Right hindlimb (tissue), 1 donor: ENCODE measurements at regions not wholly inside any gene's neighbourhood (a gene's known extent, or its start where the extent isn't known, plus 50 kb on each side); places are given as distances from the start of the nearest gene placed in this dataset.
"Not testable (repeated sequence)": the region's sequence is repeated elsewhere in the genome, so short reads cannot be mapped to it uniquely, and the experiment has no call there.

Experiments
- DNase-seq: peaks from one replicate; pipeline ENCODE4 v3.0.0-alpha.2; 2018

DNA sequence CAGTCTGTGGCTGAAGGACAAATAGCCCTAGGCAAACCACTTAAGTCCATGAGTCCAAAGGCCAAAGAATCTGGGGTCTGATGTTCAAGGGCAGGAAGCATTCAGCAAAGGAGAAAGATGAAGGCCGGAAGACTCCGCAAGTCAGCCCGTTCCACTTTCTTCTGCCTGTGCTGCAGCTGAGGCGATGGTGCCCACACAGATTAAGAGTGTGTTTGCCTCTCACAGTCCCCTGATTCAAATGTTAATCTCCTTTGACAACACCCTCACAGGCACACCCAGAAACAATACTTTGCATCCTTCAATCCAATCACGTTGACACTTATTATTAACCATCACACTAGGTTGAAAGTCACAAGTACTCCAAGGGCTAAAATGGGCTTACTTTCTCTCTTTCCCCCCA is 605.4 kb upstream of the GNPDA2 start:
- DNase-seq = no peak

DNA sequence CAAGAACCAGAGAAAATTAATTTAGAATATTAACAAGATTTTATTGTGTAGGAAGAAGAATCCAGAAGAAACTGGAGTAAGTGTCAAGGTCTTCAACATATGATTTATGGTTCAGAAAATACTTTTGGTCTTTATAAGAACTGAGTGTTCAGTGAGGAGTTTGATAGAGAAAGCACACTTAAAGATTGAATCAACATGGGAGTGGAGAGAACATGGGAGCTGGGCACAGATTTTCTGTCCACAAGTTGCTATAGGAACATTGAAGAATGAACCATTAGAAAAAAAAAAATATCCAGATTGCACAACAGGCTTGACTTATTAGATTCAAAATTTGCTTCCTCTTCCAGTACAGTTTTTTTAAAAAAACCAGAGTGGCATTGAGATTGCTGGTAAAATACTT is 601.2 kb upstream of the GNPDA2 start:
- no peak for DNase-seq

DNA sequence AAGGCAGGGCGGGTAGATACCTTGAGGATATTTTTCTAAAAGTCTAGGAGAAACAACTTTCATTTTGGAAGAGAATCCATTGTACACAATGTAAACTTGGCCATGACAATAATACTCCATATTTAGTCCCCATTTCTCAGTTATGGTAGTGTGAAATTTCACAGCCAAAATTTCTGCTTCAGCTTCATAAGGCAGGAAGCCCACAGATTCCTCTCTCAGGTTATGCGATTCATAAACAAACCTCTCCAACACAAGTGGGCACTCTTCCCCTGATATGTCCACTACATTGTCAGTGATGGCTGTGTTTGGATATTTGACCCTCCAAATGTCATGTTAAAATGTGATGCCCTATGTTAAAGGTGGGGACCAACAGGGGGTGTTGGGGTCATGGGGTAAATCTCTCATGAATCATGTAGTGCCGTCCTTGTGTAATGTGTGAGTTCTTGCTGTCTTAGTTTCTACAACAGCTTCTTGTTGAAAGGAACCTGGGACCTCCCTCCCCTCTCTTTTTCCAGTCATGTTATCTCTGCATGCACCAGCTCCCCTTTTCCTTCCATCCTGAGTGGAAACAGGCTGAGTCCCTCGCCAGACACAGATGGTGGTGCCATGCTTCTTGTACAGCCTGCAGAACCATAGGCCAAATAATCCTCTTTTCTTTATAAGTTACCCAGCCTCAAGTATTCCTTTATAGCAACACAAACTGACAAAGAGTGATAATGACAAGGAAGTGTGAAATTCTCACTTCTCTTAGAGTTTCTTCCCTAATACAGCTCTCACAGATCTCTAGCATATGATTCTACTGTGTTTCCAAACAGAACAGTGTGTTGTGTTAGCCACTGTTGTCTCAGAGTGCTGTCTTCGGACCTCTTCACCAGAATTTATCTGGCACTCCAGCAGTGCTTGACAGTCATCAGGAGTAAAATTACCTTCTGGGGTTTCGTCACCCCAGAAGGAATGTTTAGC is 598.4 kb upstream of the GNPDA2 start:
- DNase-seq = no peak

DNA sequence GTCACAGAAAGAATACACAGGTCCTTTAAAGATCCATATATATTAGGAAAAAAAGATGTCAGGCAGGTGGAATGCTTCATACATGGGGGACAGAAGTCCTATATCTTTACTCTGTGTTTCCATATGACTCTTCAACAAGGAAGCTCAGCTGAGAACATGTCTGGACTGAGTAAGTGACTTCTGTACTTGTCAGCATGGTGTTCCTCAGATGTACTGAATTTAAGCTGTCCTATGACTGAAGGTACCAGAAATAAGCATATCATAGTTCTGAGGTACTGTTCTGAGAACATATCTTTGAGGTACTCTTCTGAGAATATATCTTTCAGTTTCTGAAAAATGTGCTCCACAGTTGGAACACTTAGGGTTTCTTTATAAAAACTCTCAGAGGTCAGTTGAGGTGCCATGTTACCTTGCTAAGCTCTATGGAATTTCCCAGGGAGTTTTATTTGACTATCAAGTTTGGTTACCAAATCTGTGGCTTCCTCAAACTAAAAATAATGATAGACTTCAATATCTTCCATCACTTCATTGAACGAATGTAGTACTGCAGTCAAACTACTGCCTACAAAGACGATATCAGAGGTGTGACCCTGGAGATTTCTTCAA is 597.2 kb upstream of the GNPDA2 start:
- DNase-seq = no peak

DNA sequence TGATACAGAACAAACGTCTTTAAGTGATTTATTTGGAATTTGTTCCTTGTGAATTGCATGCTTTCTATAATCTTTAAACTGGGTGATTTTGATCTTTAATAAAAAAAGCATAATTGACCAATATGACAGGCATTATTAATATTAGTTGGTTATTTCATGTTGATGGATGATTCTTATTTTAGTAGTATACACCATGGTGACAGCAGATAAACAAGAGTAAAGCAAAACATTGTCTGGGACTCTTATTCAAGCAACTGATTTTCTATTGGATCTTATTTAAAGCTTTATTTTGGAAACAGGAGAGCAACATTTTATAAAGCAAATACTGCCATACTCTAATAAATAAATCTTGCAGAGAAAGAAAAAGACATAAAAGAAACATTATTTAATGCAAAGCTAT is 591.4 kb upstream of the GNPDA2 start:
- DNase-seq = no peak

DNA sequence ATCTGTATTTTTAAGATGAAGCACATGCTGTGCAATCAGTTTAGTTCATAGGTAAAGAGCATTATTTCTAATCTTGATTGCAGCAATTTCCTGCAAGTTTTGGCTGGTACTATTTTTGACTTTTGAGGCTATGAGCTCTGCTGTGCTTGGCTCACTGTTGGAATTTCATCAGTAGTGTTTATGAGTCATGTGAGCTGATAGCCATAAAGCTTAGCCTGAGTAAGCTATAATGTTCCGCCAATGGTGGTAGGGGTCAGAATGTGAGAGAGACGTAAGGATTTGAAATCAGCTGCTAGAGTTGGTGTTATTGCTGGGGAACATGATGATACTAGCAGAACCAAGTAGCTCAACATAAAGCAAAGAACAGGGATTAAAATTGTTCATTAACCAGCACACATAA is 590.9 kb upstream of the GNPDA2 start:
- no peak for DNase-seq

DNA sequence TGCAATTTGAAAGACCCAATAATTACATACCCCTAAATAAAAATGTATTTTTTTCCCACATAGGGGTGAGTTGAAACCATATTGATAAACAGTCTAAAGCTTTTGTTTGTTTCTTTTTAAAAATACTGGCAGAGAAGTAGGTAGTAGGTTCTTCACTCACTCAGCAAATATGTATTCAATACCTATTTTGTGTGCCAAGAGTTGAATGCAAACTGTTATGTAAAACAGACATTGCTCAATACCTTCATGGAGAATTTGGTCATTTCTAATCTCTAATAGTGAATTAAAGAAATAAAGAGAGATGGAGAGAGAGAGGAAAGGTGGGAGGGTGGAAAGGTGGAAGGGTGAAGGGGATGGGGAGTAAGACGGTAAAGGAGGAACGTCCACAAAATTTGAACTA is 589.9 kb upstream of the GNPDA2 start:
- no peak for DNase-seq

DNA sequence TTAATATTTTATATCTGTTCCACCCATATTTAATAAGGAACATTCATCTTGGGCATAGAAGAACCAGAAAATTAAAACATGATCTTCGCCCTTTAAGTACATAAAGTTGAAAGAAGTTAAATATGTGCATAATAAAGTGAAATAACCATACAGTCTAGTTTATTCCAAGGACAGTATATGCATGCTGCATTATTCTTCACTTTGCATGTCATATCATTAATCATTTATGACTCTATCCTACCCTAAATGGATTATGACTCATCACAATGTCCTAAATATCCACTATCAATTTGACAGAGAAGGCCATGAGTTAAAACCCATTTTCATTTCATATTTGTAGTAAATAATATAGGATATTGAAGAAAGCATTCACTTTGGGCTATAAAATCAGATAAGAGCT is 576.5 kb upstream of the GNPDA2 start:
- no peak for DNase-seq

DNA sequence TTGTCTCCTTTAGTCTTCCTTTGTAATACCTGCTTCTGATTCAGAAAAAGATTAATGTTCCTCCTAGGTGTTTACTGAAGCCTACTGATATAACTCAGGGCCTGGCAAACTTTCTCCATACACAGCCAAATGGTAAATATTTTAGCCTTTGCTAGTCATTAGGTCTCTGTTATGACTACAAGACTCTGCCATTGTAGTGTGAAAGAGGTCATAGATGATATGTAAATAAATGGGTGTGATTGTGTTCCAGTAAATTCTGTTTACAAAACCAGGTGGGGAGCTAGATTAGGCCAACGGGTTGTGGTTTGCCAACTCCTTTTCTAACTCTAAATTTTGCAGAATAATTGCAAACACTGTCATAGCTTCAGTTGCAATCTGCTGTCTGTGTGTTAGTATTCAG is 568.1 kb upstream of the GNPDA2 start:
- no peak for DNase-seq

DNA sequence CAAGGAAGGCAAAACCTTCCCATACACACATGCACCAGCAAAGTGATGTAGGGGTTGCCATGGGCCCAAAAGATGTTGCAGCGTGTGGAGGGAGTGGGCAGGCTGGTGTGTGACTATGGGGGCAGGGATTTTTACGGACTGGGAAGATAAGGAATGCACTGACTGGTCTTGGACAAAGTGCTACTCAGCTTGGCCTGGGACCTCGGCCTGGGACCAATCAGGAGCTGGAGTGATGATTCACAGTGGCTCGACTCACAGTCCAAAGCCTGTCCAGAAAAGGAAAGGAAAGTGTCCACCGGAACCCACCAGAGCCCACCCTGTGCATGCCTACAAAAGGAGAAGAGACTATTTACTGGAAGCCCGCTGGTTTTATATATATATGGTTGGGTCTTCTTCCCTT is 567.0 kb upstream of the GNPDA2 start:
- DNase-seq = no peak

DNA sequence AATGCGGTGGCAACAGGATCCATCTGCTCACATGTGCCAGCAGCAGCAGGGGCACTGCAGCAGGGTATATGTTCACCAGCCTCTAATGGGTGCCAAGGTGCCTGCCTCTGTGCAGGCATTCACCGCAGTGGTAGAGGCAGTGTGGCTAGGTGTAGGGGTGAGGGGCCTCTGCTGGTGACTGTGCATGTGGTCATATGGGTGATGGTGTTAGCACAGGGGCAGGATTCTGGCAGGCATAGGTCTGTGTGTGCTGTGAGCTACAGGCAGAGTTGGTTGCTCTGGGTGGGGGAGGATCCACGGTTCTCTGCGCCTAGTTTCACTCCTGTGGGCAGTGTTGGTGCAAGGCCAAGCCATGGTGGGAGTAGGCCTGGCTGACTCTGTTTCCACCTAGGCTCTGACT is 566.5 kb upstream of the GNPDA2 start:
- DNase-seq = no peak

DNA sequence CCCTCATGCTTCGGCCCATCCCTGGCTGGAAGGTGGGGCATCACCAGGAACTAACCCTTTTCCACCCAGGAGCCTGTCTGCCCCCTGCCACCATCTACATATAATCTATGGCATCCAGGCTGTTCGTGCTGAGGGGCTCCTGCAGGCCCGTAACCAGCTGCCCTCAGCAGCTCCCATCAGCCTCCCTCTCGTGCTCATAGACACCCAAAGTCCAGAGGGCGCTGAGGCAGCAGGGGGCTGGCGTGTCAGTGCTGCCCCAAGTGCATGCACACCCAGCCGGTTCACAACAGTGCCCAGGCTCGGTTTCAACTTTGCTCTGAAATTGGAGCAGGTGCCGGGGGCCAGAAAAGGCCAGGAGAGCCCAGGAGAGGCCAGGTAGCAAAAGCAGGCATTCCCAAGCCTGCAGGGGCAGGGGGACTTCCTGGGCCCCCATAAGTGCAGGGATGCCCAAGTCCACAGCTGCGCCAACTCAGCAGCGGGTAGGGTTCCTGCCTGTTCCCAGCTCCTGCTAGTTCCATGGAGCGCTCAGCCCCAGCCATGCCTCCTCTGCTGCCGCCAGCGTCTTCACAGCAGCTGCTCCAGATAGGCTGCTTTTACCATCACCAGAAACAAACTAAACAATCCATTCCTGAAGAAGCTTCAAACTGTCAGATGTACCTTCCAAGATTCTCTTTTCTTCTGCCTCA is 558.2 kb upstream of the GNPDA2 start:
- no peak for DNase-seq

DNA sequence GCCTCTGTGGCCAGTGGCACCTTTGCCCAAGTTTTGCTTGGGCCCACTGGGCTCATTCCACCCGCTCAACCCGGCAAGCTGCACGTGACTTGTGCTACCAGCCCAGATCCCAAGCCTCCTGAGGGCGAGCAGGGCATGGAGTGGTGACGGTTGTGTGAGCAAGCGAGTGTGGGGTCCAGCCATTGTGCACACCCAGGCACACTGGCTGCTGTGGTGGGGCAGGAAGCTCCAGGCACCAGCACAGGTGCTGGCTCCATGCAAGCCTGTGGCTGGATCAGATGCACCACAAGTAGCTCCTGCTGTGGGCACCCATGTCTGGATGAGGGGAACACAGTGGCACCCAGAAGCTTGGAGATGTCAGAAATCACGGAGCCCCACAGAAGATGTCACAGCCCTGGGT is 557.0 kb upstream of the GNPDA2 start:
- no peak for DNase-seq

DNA sequence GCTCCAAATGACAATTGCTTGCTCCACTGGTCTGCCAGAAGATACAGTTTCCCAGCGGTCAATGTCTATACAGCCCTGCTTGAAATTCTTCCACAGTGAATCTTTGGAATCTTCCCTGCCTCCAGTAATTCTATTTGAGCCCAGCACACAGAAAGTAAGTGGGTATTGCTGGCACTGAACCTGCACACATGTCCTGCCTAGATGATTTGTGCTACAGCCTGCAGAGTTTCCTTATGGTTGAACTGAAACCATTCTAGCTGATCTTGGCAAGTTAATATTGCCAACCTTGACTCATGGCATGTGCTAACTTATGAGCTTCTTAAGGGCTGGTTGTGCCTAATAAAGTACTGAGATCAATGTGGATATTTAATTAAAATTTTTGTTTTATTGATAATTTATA is 553.8 kb upstream of the GNPDA2 start:
- no peak for DNase-seq

DNA sequence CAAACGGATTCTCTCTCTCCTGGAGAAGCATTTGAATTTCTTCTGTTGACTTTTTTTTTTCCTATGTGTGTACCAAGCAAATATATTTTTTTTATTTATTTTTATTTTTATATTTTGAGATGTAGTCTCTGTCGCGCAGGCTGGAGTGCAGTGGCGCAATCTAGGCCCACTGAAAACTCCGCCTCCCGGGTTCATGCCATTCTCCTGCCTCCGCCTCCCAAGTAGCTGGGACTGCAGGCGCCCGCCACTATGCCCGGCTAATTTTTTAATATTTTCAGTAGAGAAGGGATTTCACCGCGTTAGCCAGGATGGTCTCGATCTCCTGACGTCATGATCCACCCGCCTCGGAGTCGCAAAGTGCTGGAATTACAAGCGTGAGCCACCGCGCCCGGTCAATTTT is 549.5 kb upstream of the GNPDA2 start:
- no peak for DNase-seq

DNA sequence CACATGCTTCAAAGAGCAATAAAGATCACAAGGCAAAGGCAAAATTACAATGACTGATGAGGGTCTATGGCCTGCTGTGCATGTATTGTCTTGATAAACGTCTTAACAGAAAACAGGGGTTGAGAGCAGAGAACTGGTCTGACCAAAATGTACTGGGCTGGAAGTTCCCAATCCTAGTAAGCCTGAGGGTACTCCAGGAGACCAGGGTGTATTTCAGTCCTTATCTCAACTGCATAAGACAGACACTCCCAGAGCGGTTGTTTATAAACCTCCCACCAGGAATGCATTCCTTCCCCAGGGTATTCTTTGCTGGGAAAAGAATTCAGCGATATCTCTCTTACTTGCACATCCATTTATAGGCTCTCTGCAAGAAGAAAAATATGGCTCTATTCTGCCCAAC is 521.8 kb upstream of the GNPDA2 start:
- not testable (repeated sequence) for DNase-seq

DNA sequence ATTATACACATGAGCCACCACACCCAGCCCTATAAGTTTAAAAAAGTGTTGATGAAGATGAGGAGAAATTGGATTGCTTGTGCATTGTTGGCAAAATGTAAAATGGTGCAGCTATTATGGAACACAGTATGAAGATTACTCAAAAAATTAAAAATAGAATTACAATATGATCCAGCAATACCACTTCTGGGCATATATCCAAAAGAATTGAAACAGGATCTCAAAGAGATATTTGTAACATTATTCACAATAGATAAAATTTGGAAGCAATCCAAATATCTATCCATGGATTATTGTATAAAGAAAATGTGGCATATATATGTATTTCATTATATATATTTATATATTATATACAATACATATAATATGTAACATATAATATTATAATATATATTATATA is 515.6 kb upstream of the GNPDA2 start:
- DNase-seq = no peak

DNA sequence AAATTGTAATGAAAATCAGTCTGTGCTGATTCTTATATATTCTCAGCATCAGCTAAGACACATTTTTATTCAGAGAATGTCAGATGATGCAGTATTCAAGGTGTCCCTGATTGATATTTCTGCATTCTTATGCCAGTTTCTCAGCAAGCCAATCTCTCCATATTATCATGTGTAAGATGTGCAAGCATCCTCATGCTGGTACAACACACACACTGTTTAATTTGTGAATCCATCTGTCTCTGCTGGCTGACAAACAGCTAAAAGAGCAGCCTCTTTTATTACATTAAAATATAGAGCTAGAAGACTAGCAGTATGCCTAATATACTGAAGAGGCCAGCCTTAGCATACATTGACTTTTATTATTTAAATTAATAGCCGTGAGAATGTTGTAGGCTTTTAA is 502.9 kb upstream of the GNPDA2 start:
- no peak for DNase-seq

DNA sequence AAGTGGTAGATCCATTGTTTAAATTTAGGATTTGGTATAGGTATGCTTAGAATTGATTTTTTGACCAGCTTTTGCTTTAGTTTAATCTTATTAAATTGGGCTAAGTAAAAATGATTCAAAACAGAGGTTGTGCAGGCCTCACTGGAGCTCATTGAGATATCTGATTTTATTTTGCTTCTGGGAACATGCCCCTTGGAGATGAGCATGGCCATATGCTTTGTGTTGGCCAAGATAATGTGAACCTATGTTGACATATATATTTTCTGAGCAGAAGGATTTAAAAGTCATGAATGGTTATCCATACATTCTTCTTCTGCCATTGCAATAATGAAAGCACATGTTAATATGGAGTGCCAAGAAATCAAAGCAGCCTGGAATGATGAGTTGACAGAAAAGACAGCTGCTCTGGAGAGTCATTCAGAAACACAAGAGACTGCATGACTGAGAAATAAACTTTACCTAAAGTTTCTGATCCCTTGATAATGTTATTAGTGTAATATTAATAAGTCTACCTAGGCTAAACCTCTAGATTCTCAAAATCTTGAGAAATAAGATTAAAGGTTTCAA is 489.7 kb upstream of the GNPDA2 start:
- DNase-seq = no peak

DNA sequence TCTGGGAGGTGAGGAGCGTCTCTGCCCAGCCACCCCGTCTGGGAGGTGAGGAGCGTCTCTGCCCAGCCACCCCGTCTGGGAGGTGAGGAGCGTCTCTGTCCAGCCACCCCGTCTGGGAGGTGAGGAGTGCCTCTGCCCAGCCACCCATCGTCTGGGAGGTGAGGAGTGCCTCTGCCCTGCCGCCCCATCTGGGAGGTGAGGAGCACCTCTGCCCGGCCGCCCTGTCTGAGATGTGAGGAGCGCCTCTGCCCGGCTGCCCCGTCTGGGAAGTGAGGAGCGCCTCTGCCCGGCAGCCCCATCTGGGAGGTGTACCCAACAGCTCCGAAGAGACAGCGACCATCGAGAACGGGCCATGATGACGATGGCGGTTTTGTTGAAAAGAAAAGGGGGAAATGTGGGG is 482.1 kb upstream of the GNPDA2 start:
- not testable (repeated sequence) for DNase-seq

DNA sequence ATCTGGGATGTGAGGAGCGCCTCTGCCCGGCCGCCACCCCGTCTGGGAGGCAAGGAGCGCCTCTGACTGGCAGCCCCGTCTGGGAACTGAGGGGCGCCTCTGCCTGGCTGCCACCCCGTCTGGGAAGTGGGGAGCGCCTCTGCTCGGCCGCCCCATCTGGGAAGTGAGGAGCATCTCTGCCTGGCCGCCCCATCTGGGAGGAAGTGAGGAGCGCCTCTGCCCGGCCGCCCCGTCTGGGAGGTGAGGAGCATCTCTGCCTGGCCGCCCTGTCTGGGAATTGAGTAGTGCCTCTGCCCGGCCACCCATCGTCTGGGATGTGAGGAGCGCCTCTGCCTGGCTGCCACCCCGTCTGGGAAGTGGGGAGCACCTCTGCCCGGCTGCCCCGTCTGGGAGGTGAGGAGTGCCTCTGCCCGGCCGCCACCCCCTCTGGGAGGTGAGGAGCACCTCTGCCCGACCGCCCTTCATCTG is 481.5 kb upstream of the GNPDA2 start:
- not testable (repeated sequence) for DNase-seq

DNA sequence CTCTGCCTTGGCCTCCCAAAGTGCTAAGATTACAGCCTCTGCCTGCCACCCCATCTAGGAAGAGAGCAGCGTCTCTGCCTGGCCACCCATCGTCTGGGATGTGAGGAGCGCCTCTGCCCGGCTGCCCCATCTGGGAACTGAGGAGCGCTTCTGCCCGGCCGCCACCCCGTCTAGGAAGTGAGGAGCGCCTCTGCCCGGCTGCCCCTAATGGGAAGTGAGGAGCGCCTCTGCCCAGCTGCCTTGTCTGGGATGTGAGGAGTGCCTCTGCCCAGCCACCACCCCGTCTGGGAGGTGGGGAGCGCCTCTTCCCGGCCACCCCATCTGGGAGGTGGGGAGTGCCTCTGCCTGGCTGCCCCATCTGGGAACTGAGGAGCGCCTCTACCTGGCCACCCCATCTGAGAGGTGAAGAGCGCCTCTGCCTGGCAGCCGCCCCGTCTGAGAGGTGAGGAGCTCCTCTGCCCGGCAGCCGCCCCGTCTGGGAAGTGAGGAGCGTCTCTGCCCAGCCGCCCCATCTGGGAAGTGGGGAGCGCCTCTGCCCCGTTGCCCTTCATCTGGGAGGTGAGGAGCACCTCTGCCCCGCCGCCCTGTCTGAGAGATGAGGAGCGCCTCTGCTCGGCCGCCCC is 481.0 kb upstream of the GNPDA2 start:
- DNase-seq = not testable (repeated sequence)

DNA sequence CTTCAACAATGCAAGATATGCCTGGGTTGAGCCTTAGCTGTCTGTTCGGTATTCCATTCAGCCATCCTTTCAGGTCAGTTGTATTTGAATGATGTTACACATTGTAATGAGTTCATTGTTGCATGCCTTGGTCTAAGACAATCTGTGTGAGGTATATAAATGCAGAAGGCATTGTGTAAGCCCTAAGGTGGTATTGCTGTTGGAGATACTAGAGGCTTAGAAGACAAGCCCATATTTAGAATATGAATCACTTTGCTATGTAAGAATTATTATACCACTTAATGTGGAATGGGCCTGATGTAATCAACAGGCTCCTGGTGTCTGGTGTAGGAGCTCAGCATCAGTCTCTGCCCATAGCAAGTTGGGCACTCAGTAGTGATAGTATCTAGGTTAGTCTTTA is 473.4 kb upstream of the GNPDA2 start:
- no peak for DNase-seq
